22Rv1 (cell line): ENCODE measurements at regions not wholly inside any gene's neighbourhood (a gene's known extent, or its start where the extent isn't known, plus 50 kb on each side); places are given as distances from the start of the nearest gene placed in this dataset.

Experiments
- ZFX ChIP-seq: fragments of 450-650 bp; IDR thresholded peaks from 2 replicates; pipeline ENCODE4 v1.6.1; 2017; ENCODE audit warnings: antibody characterized with exemption, borderline replicate concordance
- TF ChIP-seq, protein P1 (sequence below): fragments of 450-650 bp; IDR thresholded peaks from 2 replicates; pipeline ENCODE4 v1.5.1; 2017; ENCODE audit warnings: mild to moderate bottlenecking

DNA sequence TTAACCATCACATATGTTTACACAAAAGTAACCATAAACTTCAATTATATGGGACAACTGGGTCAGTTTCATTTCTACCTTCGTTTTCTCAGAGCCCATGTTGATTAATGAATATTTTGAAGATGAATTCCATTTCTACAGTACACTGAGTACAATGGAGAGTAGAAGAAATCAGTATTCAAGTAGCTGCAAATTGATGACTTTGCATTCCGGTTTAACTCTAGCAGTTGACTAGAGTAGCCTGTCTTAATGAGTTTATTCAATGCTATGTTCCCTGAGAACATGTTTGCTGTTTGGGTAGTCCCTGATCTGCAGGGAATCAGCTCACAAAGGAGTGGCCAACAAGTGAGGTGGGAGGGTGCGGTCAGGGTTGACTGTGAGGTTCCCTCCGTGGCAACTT, 168.3 kb downstream of the TRIML1 start:
- TF ChIP-seq, protein P1, sequence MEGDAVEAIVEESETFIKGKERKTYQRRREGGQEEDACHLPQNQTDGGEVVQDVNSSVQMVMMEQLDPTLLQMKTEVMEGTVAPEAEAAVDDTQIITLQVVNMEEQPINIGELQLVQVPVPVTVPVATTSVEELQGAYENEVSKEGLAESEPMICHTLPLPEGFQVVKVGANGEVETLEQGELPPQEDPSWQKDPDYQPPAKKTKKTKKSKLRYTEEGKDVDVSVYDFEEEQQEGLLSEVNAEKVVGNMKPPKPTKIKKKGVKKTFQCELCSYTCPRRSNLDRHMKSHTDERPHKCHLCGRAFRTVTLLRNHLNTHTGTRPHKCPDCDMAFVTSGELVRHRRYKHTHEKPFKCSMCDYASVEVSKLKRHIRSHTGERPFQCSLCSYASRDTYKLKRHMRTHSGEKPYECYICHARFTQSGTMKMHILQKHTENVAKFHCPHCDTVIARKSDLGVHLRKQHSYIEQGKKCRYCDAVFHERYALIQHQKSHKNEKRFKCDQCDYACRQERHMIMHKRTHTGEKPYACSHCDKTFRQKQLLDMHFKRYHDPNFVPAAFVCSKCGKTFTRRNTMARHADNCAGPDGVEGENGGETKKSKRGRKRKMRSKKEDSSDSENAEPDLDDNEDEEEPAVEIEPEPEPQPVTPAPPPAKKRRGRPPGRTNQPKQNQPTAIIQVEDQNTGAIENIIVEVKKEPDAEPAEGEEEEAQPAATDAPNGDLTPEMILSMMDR = no peak
- TF ChIP-seq ZFX = no peak
